Neural cell (in vitro differentiated cells): ENCODE measurements at regions not wholly inside any gene's neighbourhood (a gene's known extent, or its start where the extent isn't known, plus 50 kb on each side); places are given as distances from the start of the nearest gene placed in this dataset.

ENCODE experiments used
- H2AFZ ChIP-seq: fragments of 200-600, 300-800 bp; sonication (generic), shearing (Covaris generic); 2 replicates; pipeline ENCODE4 v1.6.0; 2014; ENCODE audit warnings: low read depth, mild to moderate bottlenecking, antibody characterized with exemption, low read length, moderate library complexity
- H3F3A ChIP-seq: fragments of 200-600 bp; shearing (Covaris generic); 2 replicates; pipeline ENCODE4 v1.6.1; 2016; ENCODE audit warnings: mild to moderate bottlenecking, moderate library complexity, mixed read lengths, antibody characterized with exemption, low read length; ENCODE audit not compliant: insufficient read depth, poor library complexity, severe bottlenecking
- H3K27ac ChIP-seq: fragments of 200-600, 300-800 bp; sonication (generic), shearing (Covaris generic); 2 replicates; pipeline ENCODE4 v1.5.1; 2014; ENCODE audit warnings: mild to moderate bottlenecking, low read length, moderate library complexity
- H3K27me3 ChIP-seq: fragments of 300-800, 200-600 bp; sonication (generic), shearing (Covaris generic); 2 replicates; pipeline ENCODE4 v1.6.0; 2014; ENCODE audit warnings: mild to moderate bottlenecking, low read depth, low read length, moderate library complexity; ENCODE audit not compliant: insufficient read depth
- H3K36me3 ChIP-seq: fragments of 300-800, 200-600 bp; sonication (generic), shearing (Covaris generic); 2 replicates; pipeline ENCODE4 v1.5.1; 2014; ENCODE audit warnings: mild to moderate bottlenecking, antibody characterized with exemption, low read length, moderate library complexity; ENCODE audit not compliant: insufficient read depth
- H3K4me2 ChIP-seq: fragments of 300-800, 200-600 bp; sonication (generic), shearing (Covaris generic); 2 replicates; pipeline ENCODE4 v1.6.0; 2014; ENCODE audit warnings: mild to moderate bottlenecking, low read length
- H3K4me3 ChIP-seq: fragments of 300-800, 200-600 bp; sonication (generic), shearing (Covaris generic); 2 replicates; pipeline ENCODE4 v1.5.1; 2014; ENCODE audit warnings: mild to moderate bottlenecking, low read length, moderate library complexity
- H3K79me2 ChIP-seq: fragments of 200-600 bp; shearing (Covaris generic); replicated peaks from 2 replicates; pipeline ENCODE4 v1.6.0; 2014; ENCODE audit warnings: mild to moderate bottlenecking, low read length, moderate library complexity; ENCODE audit not compliant: insufficient read depth
- H3K9ac ChIP-seq: fragments of 300-800, 200-600 bp; sonication (generic), shearing (Covaris generic); 2 replicates; pipeline ENCODE4 v1.6.1; 2016; ENCODE audit warnings: mild to moderate bottlenecking, low read length, mixed read lengths
- H3K9me2 ChIP-seq: fragments of 200-600 bp; shearing (Covaris generic); 2 replicates; pipeline ENCODE4 v1.6.1; 2016; ENCODE audit warnings: mild to moderate bottlenecking, low read length, mixed read lengths; ENCODE audit not compliant: insufficient read depth
- H3K9me3 ChIP-seq: fragments of 200-600, 300-800 bp; sonication (generic), shearing (Covaris generic); 2 replicates; pipeline ENCODE4 v1.6.1; 2016; ENCODE audit warnings: mild to moderate bottlenecking, mixed run types, low read length, moderate library complexity, mixed read lengths
- H4K20me1 ChIP-seq: fragments of 200-600 bp; shearing (Covaris generic); 2 replicates; pipeline ENCODE4 v1.6.1; 2016; ENCODE audit warnings: mild to moderate bottlenecking, mixed run types; ENCODE audit not compliant: insufficient read depth
- CTCF ChIP-seq: fragments of 450-650 bp; IDR thresholded peaks from 2 replicates; pipeline ENCODE4 v1.5.1; 2014; ENCODE audit warnings: antibody characterized with exemption, mild to moderate bottlenecking, moderate library complexity; ENCODE audit not compliant: poor library complexity, severe bottlenecking
- EP300 ChIP-seq: fragments of 450-650 bp; conservative IDR thresholded peaks from 2 replicates; pipeline ENCODE4 v1.6.1; 2014; ENCODE audit warnings: antibody characterized with exemption, mild to moderate bottlenecking, moderate library complexity; ENCODE audit not compliant: poor library complexity, severe bottlenecking
- EZH2 ChIP-seq: fragments of 200-600, 300-800 bp; shearing (Covaris generic), sonication (generic); IDR thresholded peaks from 2 replicates; pipeline ENCODE4 v1.6.1; 2014; ENCODE audit warnings: antibody characterized with exemption, low read length, borderline replicate concordance, mild to moderate bottlenecking; ENCODE audit not compliant: insufficient read depth, poor library complexity, severe bottlenecking
- MXI1 ChIP-seq: fragments of 450-650 bp; conservative IDR thresholded peaks from 2 replicates; pipeline ENCODE4 v1.6.1; 2014; ENCODE audit warnings: antibody characterized with exemption, mild to moderate bottlenecking; ENCODE audit not compliant: poor library complexity, severe bottlenecking
- POLR2AphosphoS5 ChIP-seq: IDR thresholded peaks from 2 replicates; pipeline ENCODE4 v1.6.1; 2012
- RAD21 ChIP-seq: fragments of 450-650 bp; conservative IDR thresholded peaks from 2 replicates; pipeline ENCODE4 v1.6.1; 2014; ENCODE audit warnings: antibody characterized with exemption, mild to moderate bottlenecking, moderate library complexity
- REST ChIP-seq: IDR thresholded peaks from 2 replicates; pipeline ENCODE4 v1.6.1; 2012; ENCODE audit warnings: borderline replicate concordance
- SMC3 ChIP-seq: fragments of 450-650 bp; conservative IDR thresholded peaks from 2 replicates; pipeline ENCODE4 v1.6.1; 2014; ENCODE audit warnings: antibody characterized with exemption, mild to moderate bottlenecking, moderate library complexity; ENCODE audit not compliant: poor library complexity
- TAF1 ChIP-seq: IDR thresholded peaks from 2 replicates; pipeline ENCODE4 v1.6.1; 2012; ENCODE audit warnings: low read depth

GRCh38 chr21:19065164-19065563, 661.6 kb upstream of the TMPRSS15 start:
- no peaks in the 10 kb centered on the region for H3K36me3 ChIP-seq
- no peaks in the 10 kb centered on the region for H3K79me2 ChIP-seq
- no peak overlapping the region for H3K4me2 ChIP-seq
- H3K9me2 ChIP-seq: no peaks in the 10 kb centered on the region
- H3K27me3 ChIP-seq: no peaks in the 10 kb centered on the region
- no peaks in the 10 kb centered on the region for H4K20me1 ChIP-seq
- no peak for TF ChIP-seq POLR2AphosphoS5
- no peak for TF ChIP-seq SMC3
- TF ChIP-seq EP300: no peak
- TF ChIP-seq MXI1: no peak
- TF ChIP-seq REST: no peak
- no peak for TF ChIP-seq EZH2
- TF ChIP-seq TAF1: no peak
- no peak for TF ChIP-seq CTCF
- no peak for TF ChIP-seq RAD21
- no peak overlapping the region for H3K4me3 ChIP-seq
- H3K9ac ChIP-seq: no peak overlapping the region
- no peak overlapping the region for H2AFZ ChIP-seq
- H3K9me3 ChIP-seq: no peaks in the 10 kb centered on the region
- H3F3A ChIP-seq: no peaks in the 10 kb centered on the region
- H3K27ac ChIP-seq: no peak overlapping the region

GRCh38 chr21:19076031-19076430, 672.4 kb upstream of the TMPRSS15 start:
- no peak overlapping the region for H3K4me3 ChIP-seq
- H3F3A ChIP-seq: no peaks in the 10 kb centered on the region
- H2AFZ ChIP-seq: no peak overlapping the region
- H3K36me3 ChIP-seq: no peaks in the 10 kb centered on the region
- no peaks in the 10 kb centered on the region for H3K9me3 ChIP-seq
- no peaks in the 10 kb centered on the region for H4K20me1 ChIP-seq
- H3K27ac ChIP-seq: no peak overlapping the region
- H3K79me2 ChIP-seq: no peaks in the 10 kb centered on the region
- no peak for TF ChIP-seq TAF1
- TF ChIP-seq MXI1: no peak
- TF ChIP-seq RAD21: no peak
- no peak for TF ChIP-seq CTCF
- no peak for TF ChIP-seq SMC3
- no peak for TF ChIP-seq EZH2
- TF ChIP-seq REST: no peak
- no peak for TF ChIP-seq POLR2AphosphoS5
- TF ChIP-seq EP300: no peak
- H3K27me3 ChIP-seq: no peaks in the 10 kb centered on the region
- no peak overlapping the region for H3K9ac ChIP-seq
- H3K4me2 ChIP-seq: no peak overlapping the region
- H3K9me2 ChIP-seq: no peaks in the 10 kb centered on the region
